Esophagus muscularis mucosa (tissue), 3 donors: ENCODE measurements at regions not wholly inside any gene's neighbourhood (a gene's known extent, or its start where the extent isn't known, plus 50 kb on each side); places are given as distances from the start of the nearest gene placed in this dataset.

ENCODE experiments used
- CTCF ChIP-seq, 3 experiments: fragments of 200-600 bp in 2 of 3; fragments of 450-650 bp in 1 of 3; sonication (generic) in 2 of 3; IDR thresholded peaks; one replicate each; pipeline ENCODE4 v1.5.1; 2017 to 2019; ENCODE audit warnings: antibody characterized with exemption in 3 of 3, mild to moderate bottlenecking in 2 of 3, moderate library complexity in 1 of 3
- POLR2A ChIP-seq: fragments of 450-650 bp; IDR thresholded peaks from one replicate; pipeline ENCODE4 v1.6.1; 2017; ENCODE audit warnings: antibody characterized with exemption, moderate library complexity, mild to moderate bottlenecking, low read depth
- POLR2AphosphoS5 ChIP-seq, 2 donors: sonication (generic); formaldehyde crosslinking; IDR thresholded peaks; one replicate each; pipeline ENCODE4 v1.6.1; 2017; ENCODE audit warnings: antibody characterized with exemption in 2 of 2

- TF ChIP-seq POLR2AphosphoS5 (IDR thresholded peaks at IDR 0.05) (no peak), CTCF (IDR thresholded peaks at IDR 0.05) (no peak), POLR2A (no peak)
Observed at GRCh38 chr20:40811004-40811403, 122.0 kb upstream of the MAFB start.
